A673 (cell line): ENCODE measurements at regions not wholly inside any gene's neighbourhood (a gene's known extent, or its start where the extent isn't known, plus 50 kb on each side); places are given as distances from the start of the nearest gene placed in this dataset.
A peak's percentile ranks its signal among the peaks of the same experiment; 100 is the strongest.

Source experiments
- BruUV-seq: library from RNA; stranded (reverse); fragments of 400-500 nt; replicated peaks from 2 replicates; lab custom pipeline; 2021; lab: Mats Ljungman, UMichigan
- CTCF ChIA-PET: fragments of 300-600 bp; sonication (Branson Sonifier 250); formaldehyde crosslinking; loops from one replicate; lab custom pipeline; 2022; ENCODE audit warnings: antibody characterized with exemption; lab: Charles Lee
- POLR2A ChIA-PET: fragments of 300-600 bp; sonication (Branson Sonifier 250); formaldehyde crosslinking; loops from one replicate; lab custom pipeline; 2022; ENCODE audit warnings: antibody characterized with exemption; ENCODE audit not compliant: low non-redundant PET; lab: Charles Lee
- DNase-seq: peaks from one replicate; pipeline ENCODE4 v3.0.0-alpha.2; 2015; ENCODE audit warnings: low spot score
- H3K27ac ChIP-seq: fragments of 200-600 bp; sonication (generic); 2 replicates; pipeline ENCODE4 v1.5.1; 2016; ENCODE audit warnings: mixed run types, low read depth, mild to moderate bottlenecking, mixed read lengths, antibody characterized with exemption, low read length; ENCODE audit not compliant: poor library complexity, severe bottlenecking
- H3K27me3 ChIP-seq: fragments of 200-600 bp; sonication (generic); replicated peaks from 2 replicates; pipeline ENCODE4 v1.6.1; 2017; ENCODE audit warnings: mixed run types, low read depth, mild to moderate bottlenecking, mixed read lengths, antibody characterized with exemption, low read length; ENCODE audit not compliant: insufficient read depth, poor library complexity
- H3K36me3 ChIP-seq: fragments of 200-600 bp; sonication (generic); 2 replicates; pipeline ENCODE4 v1.6.1; 2016; ENCODE audit warnings: mixed run types, mild to moderate bottlenecking, mixed read lengths, antibody characterized with exemption, low read length; ENCODE audit not compliant: insufficient read depth, poor library complexity, severe bottlenecking
- H3K4me1 ChIP-seq: fragments of 200-600 bp; sonication (generic); 2 replicates; pipeline ENCODE4 v1.6.1; 2017; ENCODE audit warnings: mixed run types, mild to moderate bottlenecking, mixed read lengths, antibody characterized with exemption, low read length; ENCODE audit not compliant: insufficient read depth, poor library complexity, severe bottlenecking
- H3K4me3 ChIP-seq: fragments of 200-600 bp; sonication (generic); 2 replicates; pipeline ENCODE4 v1.5.1; 2016; ENCODE audit warnings: low read depth, mixed run types, mild to moderate bottlenecking, mixed read lengths, low read length; ENCODE audit not compliant: poor library complexity, severe bottlenecking
- H3K9me3 ChIP-seq: fragments of 200-600 bp; sonication (generic); 2 replicates; pipeline ENCODE4 v1.6.1; 2016; ENCODE audit warnings: mixed run types, low read depth, mild to moderate bottlenecking, mixed read lengths, antibody characterized with exemption, low read length; ENCODE audit not compliant: poor library complexity, severe bottlenecking
- CTCF ChIP-seq: fragments of 300-800, 200-600 bp; sonication (generic); conservative IDR thresholded peaks from 2 replicates; pipeline ENCODE4 v1.5.1; 2017; ENCODE audit warnings: low read depth, mild to moderate bottlenecking, antibody characterized with exemption, low read length, moderate library complexity, mixed read lengths
- EZH2 ChIP-seq: fragments of 200-600 bp; sonication (generic); IDR thresholded peaks from 2 replicates; pipeline ENCODE4 v1.6.1; 2017; ENCODE audit warnings: borderline replicate concordance, low read depth, mild to moderate bottlenecking, mixed read lengths, antibody characterized with exemption, low read length; ENCODE audit not compliant: poor library complexity, severe bottlenecking
- intact Hi-C: fragments of 100-400 bp; cut with micrococcal nuclease; formaldehyde crosslinking; loops from one replicate; pipeline ENCODE4 v1.10.0; 2022; ENCODE audit not compliant: unreplicated experiment

DNA sequence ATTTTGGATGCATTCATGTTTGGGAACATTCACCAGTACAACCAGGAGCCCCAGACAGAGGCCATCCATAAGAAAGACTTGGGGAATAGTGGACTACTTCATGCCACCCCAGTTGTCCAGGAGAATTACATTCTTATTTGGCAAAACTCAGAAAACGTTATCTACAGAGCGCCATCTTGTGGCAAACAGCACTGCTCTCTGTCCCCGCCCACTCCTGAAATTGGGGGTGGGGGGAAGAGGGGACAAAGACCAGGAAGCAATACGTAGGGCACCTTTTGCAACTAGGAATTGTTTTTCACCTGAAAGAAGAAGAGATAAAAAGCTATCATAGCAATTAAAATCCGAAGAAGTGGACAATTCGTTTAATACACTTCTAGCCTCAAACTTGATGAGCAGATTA lies 134.6 kb upstream of the MGMT start:
- BruUV-seq = no TSS peak
- CTCF ChIA-PET = interaction anchor here (1.2 to 1.6 kb wide), 5 partner anchors 10 to 301 kb away, joined by 3 to 8 read pairs (median 4); no protein-coding TSS in a partner anchor
- H3K27ac ChIP-seq = peak overlapping the region; percentile 58

GRCh38 chr10:129333706-129334105 lies 133.3 kb upstream of the MGMT start:
- DNase-seq = no peak
- no peaks in the 10 kb centered on the region for H3K27me3 ChIP-seq
- H3K9me3 ChIP-seq = no peaks in the 10 kb centered on the region
- BruUV-seq = no TSS peak
- TF ChIP-seq EZH2 = no peak
- TF ChIP-seq CTCF = no peak
- H3K4me3 ChIP-seq = no peak overlapping the region
- no peaks in the 10 kb centered on the region for H3K36me3 ChIP-seq
- peaks cover 52% of the 10 kb centered on the region for H3K4me1 ChIP-seq
- H3K27ac ChIP-seq = no peak overlapping the region
- CTCF ChIA-PET = no interaction called here
- POLR2A ChIA-PET = no interaction called here
- intact Hi-C loops = loop anchor here (5.0 kb wide), 1 partner anchor 791 kb away; no protein-coding TSS in a partner anchor

More for the DNA sequence above, 134.6 kb upstream of the MGMT start:
- DNase-seq = peak; percentile 88
- Histone ChIP-seq H3K4me1 (peaks cover 64% of the 10 kb centered on the region), H3K27me3 (no peaks in the 10 kb centered on the region), H3K9me3 (no peaks in the 10 kb centered on the region), H3K4me3 (no peak overlapping the region), H3K36me3 (no peaks in the 10 kb centered on the region)
- POLR2A ChIA-PET = no interaction called here
- TF ChIP-seq CTCF = peak; percentile 96
- no peak for TF ChIP-seq EZH2
- intact Hi-C loops = loop anchor here (1.0 to 5.0 kb wide), 3 partner anchors 38 to 790 kb away; no protein-coding TSS in a partner anchor

DNA sequence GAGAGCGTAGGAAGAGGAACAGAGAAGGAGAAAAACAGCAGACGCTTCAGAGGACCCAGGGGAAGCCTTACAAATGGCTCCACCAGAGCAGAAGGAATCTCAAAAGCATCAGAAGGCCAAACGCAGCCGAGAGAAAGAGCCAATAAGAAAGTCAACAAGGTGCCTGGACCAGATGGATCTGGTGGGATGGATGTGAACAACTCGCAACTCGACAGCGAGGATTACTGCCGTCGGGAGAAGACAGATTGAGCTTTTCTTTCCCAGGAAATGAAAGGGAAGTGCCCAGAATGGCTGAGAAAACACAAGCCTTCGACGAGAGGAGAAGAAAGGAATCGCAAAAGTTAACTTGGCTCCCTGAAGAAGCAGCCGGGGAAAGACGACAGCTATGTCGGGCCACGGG lies 132.8 kb upstream of the MGMT start:
- Histone ChIP-seq H3K9me3 (no peaks in the 10 kb centered on the region), H3K4me3 (no peak overlapping the region), H3K36me3 (no peaks in the 10 kb centered on the region), H3K27me3 (no peaks in the 10 kb centered on the region), H3K27ac (no peak overlapping the region), H3K4me1 (peaks cover 46% of the 10 kb centered on the region)
- POLR2A ChIA-PET = no interaction called here
- intact Hi-C loops = loop anchor here (5.0 kb wide), 1 partner anchor 792 kb away; no protein-coding TSS in a partner anchor
- no peak for DNase-seq
- no peak for TF ChIP-seq EZH2
- no peak for TF ChIP-seq CTCF
- BruUV-seq = no TSS peak
- CTCF ChIA-PET = no interaction called here
